ENCODE measurements at regions not wholly inside any gene's neighbourhood (a gene's known extent, or its start where the extent isn't known, plus 50 kb on each side); places are given as distances from the start of the nearest gene placed in this dataset.

DNA sequence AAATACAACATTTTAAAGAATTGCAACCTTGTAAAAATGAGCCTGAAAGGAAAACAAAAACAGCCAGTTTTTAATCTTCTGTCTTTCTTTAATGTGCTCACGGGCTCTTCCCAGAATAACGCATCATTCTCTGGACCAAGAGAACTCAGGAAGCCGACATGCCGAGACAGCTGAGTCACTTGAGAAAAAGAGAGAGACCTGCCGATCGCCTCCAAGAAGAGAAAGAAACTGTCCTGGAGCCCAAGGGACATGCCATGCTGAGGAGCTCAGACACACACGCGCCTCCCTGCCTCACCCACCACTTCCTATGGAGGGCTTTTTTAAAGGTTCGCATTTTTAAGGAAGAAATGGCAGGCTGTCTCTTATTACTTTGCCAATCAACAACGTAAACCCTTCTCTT is 176.4 kb downstream of the ZNF281 start:
- TF ChIP-seq, protein P1, sequence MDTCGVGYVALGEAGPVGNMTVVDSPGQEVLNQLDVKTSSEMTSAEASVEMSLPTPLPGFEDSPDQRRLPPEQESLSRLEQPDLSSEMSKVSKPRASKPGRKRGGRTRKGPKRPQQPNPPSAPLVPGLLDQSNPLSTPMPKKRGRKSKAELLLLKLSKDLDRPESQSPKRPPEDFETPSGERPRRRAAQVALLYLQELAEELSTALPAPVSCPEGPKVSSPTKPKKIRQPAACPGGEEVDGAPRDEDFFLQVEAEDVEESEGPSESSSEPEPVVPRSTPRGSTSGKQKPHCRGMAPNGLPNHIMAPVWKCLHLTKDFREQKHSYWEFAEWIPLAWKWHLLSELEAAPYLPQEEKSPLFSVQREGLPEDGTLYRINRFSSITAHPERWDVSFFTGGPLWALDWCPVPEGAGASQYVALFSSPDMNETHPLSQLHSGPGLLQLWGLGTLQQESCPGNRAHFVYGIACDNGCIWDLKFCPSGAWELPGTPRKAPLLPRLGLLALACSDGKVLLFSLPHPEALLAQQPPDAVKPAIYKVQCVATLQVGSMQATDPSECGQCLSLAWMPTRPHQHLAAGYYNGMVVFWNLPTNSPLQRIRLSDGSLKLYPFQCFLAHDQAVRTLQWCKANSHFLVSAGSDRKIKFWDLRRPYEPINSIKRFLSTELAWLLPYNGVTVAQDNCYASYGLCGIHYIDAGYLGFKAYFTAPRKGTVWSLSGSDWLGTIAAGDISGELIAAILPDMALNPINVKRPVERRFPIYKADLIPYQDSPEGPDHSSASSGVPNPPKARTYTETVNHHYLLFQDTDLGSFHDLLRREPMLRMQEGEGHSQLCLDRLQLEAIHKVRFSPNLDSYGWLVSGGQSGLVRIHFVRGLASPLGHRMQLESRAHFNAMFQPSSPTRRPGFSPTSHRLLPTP (IDR thresholded peaks at IDR 0.05; ENCODE audit: borderline replicate concordance, extremely low read depth, insufficient read length), result no peak
- no peak for TF ChIP-seq CHD1 (IDR thresholded peaks at IDR 0.05; ENCODE audit: low read length)
- TF ChIP-seq GABPA (tag; conservative IDR thresholded peaks at IDR 0.05; ENCODE audit: low read depth), result no peak
- TF ChIP-seq, protein P2, sequence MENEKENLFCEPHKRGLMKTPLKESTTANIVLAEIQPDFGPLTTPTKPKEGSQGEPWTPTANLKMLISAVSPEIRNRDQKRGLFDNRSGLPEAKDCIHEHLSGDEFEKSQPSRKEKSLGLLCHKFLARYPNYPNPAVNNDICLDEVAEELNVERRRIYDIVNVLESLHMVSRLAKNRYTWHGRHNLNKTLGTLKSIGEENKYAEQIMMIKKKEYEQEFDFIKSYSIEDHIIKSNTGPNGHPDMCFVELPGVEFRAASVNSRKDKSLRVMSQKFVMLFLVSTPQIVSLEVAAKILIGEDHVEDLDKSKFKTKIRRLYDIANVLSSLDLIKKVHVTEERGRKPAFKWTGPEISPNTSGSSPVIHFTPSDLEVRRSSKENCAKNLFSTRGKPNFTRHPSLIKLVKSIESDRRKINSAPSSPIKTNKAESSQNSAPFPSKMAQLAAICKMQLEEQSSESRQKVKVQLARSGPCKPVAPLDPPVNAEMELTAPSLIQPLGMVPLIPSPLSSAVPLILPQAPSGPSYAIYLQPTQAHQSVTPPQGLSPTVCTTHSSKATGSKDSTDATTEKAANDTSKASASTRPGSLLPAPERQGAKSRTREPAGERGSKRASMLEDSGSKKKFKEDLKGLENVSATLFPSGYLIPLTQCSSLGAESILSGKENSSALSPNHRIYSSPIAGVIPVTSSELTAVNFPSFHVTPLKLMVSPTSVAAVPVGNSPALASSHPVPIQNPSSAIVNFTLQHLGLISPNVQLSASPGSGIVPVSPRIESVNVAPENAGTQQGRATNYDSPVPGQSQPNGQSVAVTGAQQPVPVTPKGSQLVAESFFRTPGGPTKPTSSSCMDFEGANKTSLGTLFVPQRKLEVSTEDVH (IDR thresholded peaks at IDR 0.05; ENCODE audit: low read depth, partially characterized antibody), result no peak
- TF ChIP-seq, protein P3, sequence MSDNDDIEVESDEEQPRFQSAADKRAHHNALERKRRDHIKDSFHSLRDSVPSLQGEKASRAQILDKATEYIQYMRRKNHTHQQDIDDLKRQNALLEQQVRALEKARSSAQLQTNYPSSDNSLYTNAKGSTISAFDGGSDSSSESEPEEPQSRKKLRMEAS (CRISPR knock-in tag; IDR thresholded peaks at IDR 0.05), result no peak
- no peak for TF ChIP-seq MEIS2 (IDR thresholded peaks at IDR 0.05; ENCODE audit: partially characterized antibody)
- TF ChIP-seq HMG20B (CRISPR knock-in tag; IDR thresholded peaks at IDR 0.05), result no peak
- TF ChIP-seq, protein P4, sequence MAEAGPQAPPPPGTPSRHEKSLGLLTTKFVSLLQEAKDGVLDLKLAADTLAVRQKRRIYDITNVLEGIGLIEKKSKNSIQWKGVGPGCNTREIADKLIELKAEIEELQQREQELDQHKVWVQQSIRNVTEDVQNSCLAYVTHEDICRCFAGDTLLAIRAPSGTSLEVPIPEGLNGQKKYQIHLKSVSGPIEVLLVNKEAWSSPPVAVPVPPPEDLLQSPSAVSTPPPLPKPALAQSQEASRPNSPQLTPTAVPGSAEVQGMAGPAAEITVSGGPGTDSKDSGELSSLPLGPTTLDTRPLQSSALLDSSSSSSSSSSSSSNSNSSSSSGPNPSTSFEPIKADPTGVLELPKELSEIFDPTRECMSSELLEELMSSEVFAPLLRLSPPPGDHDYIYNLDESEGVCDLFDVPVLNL (CRISPR knock-in tag; IDR thresholded peaks at IDR 0.05; ENCODE audit: low read depth), result no peak
